GM23338 (cell line): ENCODE measurements at regions not wholly inside any gene's neighbourhood (a gene's known extent, or its start where the extent isn't known, plus 50 kb on each side); places are given as distances from the start of the nearest gene placed in this dataset.

Source experiments
- ATAC-seq: fragments of 200-7000 bp; cut with Tn5 transposase; 3 replicates; pipeline ENCODE4 v1.9.1; 2020
- DNase-seq: peaks from one replicate; pipeline ENCODE4 v3.0.0-alpha.2; 2015; ENCODE audit warnings: low spot score
- H2AFZ ChIP-seq: fragments of 200-600 bp; sonication (generic); 2 replicates; pipeline ENCODE4 v1.8.0; 2016; ENCODE audit warnings: antibody characterized with exemption, mild to moderate bottlenecking, moderate library complexity
- H3F3A ChIP-seq: fragments of 200-600 bp; sonication (generic); replicated peaks from 2 replicates; pipeline ENCODE4 v1.8.0; 2017; ENCODE audit warnings: antibody characterized with exemption, mixed run types, low read depth
- H3K27ac ChIP-seq: fragments of 200-600 bp; sonication (generic); 2 replicates; pipeline ENCODE4 v1.6.1; 2016; ENCODE audit warnings: low read depth
- H3K27me3 ChIP-seq: fragments of 200-600 bp; sonication (generic); 2 replicates; pipeline ENCODE4 v1.8.0; 2016; ENCODE audit warnings: mild to moderate bottlenecking, mixed run types, moderate library complexity; ENCODE audit not compliant: insufficient read depth
- H3K36me3 ChIP-seq: fragments of 200-600 bp; sonication (generic); 2 replicates; pipeline ENCODE4 v1.8.0; 2016; ENCODE audit warnings: mild to moderate bottlenecking; ENCODE audit not compliant: insufficient read depth
- H3K4me1 ChIP-seq: fragments of 200-600 bp; sonication (generic); 2 replicates; pipeline ENCODE4 v1.8.0; 2016; ENCODE audit warnings: mild to moderate bottlenecking, moderate library complexity; ENCODE audit not compliant: insufficient read depth
- H3K4me2 ChIP-seq: fragments of 200-600 bp; sonication (generic); 2 replicates; pipeline ENCODE4 v1.7.1; 2017; ENCODE audit warnings: mixed run types
- H3K4me3 ChIP-seq: fragments of 200-600 bp; sonication (generic); 2 replicates; pipeline ENCODE4 v1.6.1; 2016; ENCODE audit warnings: mixed run types
- H3K79me2 ChIP-seq: fragments of 200-600 bp; sonication (generic); replicated peaks from 2 replicates; pipeline ENCODE4 v1.8.0; 2017; ENCODE audit warnings: mild to moderate bottlenecking; ENCODE audit not compliant: insufficient read depth
- H3K9me2 ChIP-seq: fragments of 200-600 bp; sonication (generic); 2 replicates; pipeline ENCODE4 v1.8.0; 2017; ENCODE audit not compliant: insufficient read depth
- H4K20me1 ChIP-seq: fragments of 200-600 bp; sonication (generic); replicated peaks from 2 replicates; pipeline ENCODE4 v1.8.0; 2017; ENCODE audit warnings: mild to moderate bottlenecking; ENCODE audit not compliant: insufficient read depth
- H3K27ac Mint-ChIP-seq: 2 replicates; pipeline ENCODE4 v1.8.0; 2020; ENCODE audit warnings: inconsistent platforms, mild to moderate bottlenecking, moderate library complexity, mixed read lengths
- H3K27me3 Mint-ChIP-seq: 3 replicates; pipeline ENCODE4 v1.8.0; 2022; ENCODE audit warnings: low read depth, mild to moderate bottlenecking, moderate library complexity, mixed read lengths, inconsistent platforms; ENCODE audit not compliant: insufficient read depth, poor library complexity
- H3K36me3 Mint-ChIP-seq: 3 replicates; pipeline ENCODE4 v1.8.0; 2021; ENCODE audit warnings: low read depth, mild to moderate bottlenecking, inconsistent platforms, moderate library complexity, mixed read lengths
- H3K4me1 Mint-ChIP-seq: 3 replicates; pipeline ENCODE4 v1.8.0; 2020; ENCODE audit warnings: mild to moderate bottlenecking, inconsistent platforms, mixed read lengths
- H3K4me3 Mint-ChIP-seq: 3 replicates; pipeline ENCODE4 v1.8.0; 2021; ENCODE audit warnings: moderate library complexity, mild to moderate bottlenecking, inconsistent platforms, mixed read lengths
- H3K9me3 Mint-ChIP-seq: 3 replicates; pipeline ENCODE4 v1.8.0; 2020; ENCODE audit warnings: moderate library complexity, mild to moderate bottlenecking, inconsistent platforms, mixed read lengths
- CREB1 ChIP-seq: fragments of 250-450 bp; sonication (Bioruptor Pico); IDR thresholded peaks from 2 replicates; pipeline ENCODE4 v1.5.0; 2020; ENCODE audit warnings: low read depth, mild to moderate bottlenecking, moderate library complexity
- CTCF ChIP-seq, 2 experiments: fragments of 200-600 bp in 1 of 2; sonication (generic) in 1 of 2; conservative IDR thresholded peaks; 2 replicates each; pipeline versions ENCODE4 v1.5.1 to v1.6.1; 2016 to 2017; ENCODE audit warnings: antibody characterized with exemption in 2 of 2, low read depth in 2 of 2, mild to moderate bottlenecking in 2 of 2, moderate library complexity in 1 of 2
- ETS1 ChIP-seq: IDR thresholded peaks from 2 replicates; pipeline ENCODE4 v1.6.1; 2016; ENCODE audit warnings: antibody characterized with exemption
- EZH2 ChIP-seq: fragments of 200-600 bp; sonication (generic); IDR thresholded peaks from one replicate; pipeline ENCODE4 v1.8.0; 2017; ENCODE audit warnings: antibody characterized with exemption, mild to moderate bottlenecking, low read depth; ENCODE audit not compliant: unreplicated experiment
- EZH2phosphoT487 ChIP-seq: fragments of 200-600 bp; sonication (generic); IDR thresholded peaks from one replicate; pipeline ENCODE4 v1.8.1; 2018; ENCODE audit warnings: antibody characterized with exemption; ENCODE audit not compliant: unreplicated experiment
- JUNB ChIP-seq: IDR thresholded peaks from one replicate; pipeline ENCODE4 v1.6.1; 2016; ENCODE audit warnings: antibody characterized with exemption; ENCODE audit not compliant: unreplicated experiment
- NANOG ChIP-seq: IDR thresholded peaks from 2 replicates; pipeline ENCODE4 v1.6.1; 2016; ENCODE audit warnings: antibody characterized with exemption, borderline replicate concordance
- POLR2AphosphoS5 ChIP-seq: IDR thresholded peaks from 2 replicates; pipeline ENCODE4 v1.6.1; 2016; ENCODE audit warnings: antibody characterized with exemption, low read depth
- REST ChIP-seq: IDR thresholded peaks from one replicate; pipeline ENCODE4 v1.6.1; 2018; ENCODE audit warnings: antibody characterized with exemption; ENCODE audit not compliant: unreplicated experiment
- STAT1 ChIP-seq: IDR thresholded peaks from one replicate; pipeline ENCODE4 v1.6.1; 2016; ENCODE audit warnings: antibody characterized with exemption; ENCODE audit not compliant: unreplicated experiment
- ZNF114 ChIP-seq: fragments of 250-450 bp; sonication (Bioruptor Pico); IDR thresholded peaks from 2 replicates; pipeline ENCODE4 v1.5.0; 2020; ENCODE audit warnings: mild to moderate bottlenecking, moderate library complexity
- ZNF331 ChIP-seq: fragments of 250-450 bp; sonication (Bioruptor Pico); IDR thresholded peaks from 2 replicates; pipeline ENCODE4 v1.5.0; 2020; ENCODE audit warnings: low read depth, mild to moderate bottlenecking, moderate library complexity
- ZNF462 ChIP-seq: fragments of 250-450 bp; sonication (Bioruptor Pico); IDR thresholded peaks from 2 replicates; pipeline ENCODE4 v1.5.0; 2020; ENCODE audit warnings: mild to moderate bottlenecking, moderate library complexity

- DNase-seq (no peak), ATAC-seq (peak; percentile 53)
- H3F3A ChIP-seq: 0 out of 2 replicates have a peak, but pooled peaks cover 9% of the 10 kb centered on the region
- H4K20me1 ChIP-seq: no peaks in the 10 kb centered on the region; the same call in 1 of the 2 replicates
- H3K4me1 ChIP-seq: peaks cover 35% of the 10 kb centered on the region
- H3K27ac ChIP-seq: no peak overlapping the region; the same call in 1 of the 2 replicates
- peak overlapping the region; percentile 65 for H3K4me2 ChIP-seq
- no peaks in the 10 kb centered on the region for H3K9me3 Mint-ChIP-seq
- H3K79me2 ChIP-seq: no peaks in the 10 kb centered on the region
- H3K27me3 Mint-ChIP-seq: peaks cover 6% of the 10 kb centered on the region
- H3K36me3 Mint-ChIP-seq: no peaks in the 10 kb centered on the region
- H3K36me3 ChIP-seq: no peaks in the 10 kb centered on the region
- TF ChIP-seq ZNF331 (no peak), EZH2 (no peak), POLR2AphosphoS5 (no peak), STAT1 (no peak), CREB1 (CRISPR knock-in tag) (no peak), JUNB (no peak), ZNF114 (CRISPR knock-in tag) (no peak), CTCF (conservative IDR thresholded peaks at IDR 0.05; ENCODE audit: low read depth in 2 of 2) (no peak), REST (no peak), EZH2phosphoT487 (no peak), NANOG (no peak), ZNF462 (no peak), ETS1 (no peak)
- H3K27me3 ChIP-seq: no peaks in the 10 kb centered on the region
- peak overlapping the region; percentile 36; the same call in 2 of the 3 replicates for H3K4me3 Mint-ChIP-seq
- no peak overlapping the region for H2AFZ ChIP-seq
- H3K4me1 Mint-ChIP-seq: peaks cover 38% of the 10 kb centered on the region
- no peaks in the 10 kb centered on the region for H3K9me2 ChIP-seq
- H3K4me3 ChIP-seq: no peak overlapping the region
- H3K27ac Mint-ChIP-seq: no peak overlapping the region
Measured at GRCh38 chr6:166757232-166758135, 130.4 kb upstream of the RPS6KA2 start.
